Lung microvascular endothelial cell (primary cell): ENCODE measurements at regions not wholly inside any gene's neighbourhood (a gene's known extent, or its start where the extent isn't known, plus 50 kb on each side); places are given as distances from the start of the nearest gene placed in this dataset.

Experiments used
- DNase-seq, 2 donors: peaks; one replicate each; pipeline versions ENCODE4 v3.0.0 to v3.0.0-alpha.2; 2010; ENCODE audit warnings: low read depth in 2 of 2

GRCh38 chr7:155138204-155138603 lies 68.1 kb downstream of the HTR5A start:
- DNase-seq: no peak

DNA sequence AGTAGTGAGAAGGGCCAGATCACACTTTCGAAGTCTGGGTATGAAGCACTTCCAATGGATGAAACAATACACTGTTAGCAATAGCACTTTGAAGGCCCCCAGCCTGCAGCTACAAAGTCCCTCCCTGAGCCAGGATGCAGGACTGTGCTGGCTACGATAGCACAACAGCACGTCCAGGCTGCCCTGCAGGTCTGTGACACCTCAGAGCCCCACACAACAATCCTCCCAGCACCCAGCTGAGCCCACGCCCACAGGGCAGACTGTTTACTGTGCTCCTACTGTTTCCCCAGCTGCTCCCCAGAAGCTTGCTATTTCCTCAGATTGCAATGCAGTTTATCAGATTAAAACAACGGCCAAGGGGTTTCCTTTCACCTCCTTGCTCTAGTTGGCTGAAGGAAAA lies 71.4 kb downstream of the HTR5A start:
- DNase-seq: no peak

DNA sequence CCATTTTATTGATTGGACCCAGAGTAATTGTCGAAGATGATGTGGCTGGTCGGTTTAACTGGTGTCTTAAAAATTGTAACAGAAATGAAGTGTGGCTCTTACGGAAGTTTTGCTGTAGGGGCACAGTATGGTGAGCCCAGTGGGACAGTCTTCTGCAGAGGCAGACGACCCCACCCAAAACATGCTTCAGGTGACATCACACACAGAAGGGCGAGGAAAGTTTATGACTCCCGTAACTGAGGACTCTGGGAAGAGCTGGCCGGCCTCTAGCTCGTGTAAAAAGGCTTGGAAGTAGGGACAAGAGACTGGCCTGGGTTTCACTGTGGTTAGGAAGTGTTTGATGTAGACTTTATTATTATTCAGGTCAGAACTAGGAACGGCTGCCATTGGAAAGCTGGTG lies 73.3 kb downstream of the HTR5A start:
- no peak for DNase-seq

DNA sequence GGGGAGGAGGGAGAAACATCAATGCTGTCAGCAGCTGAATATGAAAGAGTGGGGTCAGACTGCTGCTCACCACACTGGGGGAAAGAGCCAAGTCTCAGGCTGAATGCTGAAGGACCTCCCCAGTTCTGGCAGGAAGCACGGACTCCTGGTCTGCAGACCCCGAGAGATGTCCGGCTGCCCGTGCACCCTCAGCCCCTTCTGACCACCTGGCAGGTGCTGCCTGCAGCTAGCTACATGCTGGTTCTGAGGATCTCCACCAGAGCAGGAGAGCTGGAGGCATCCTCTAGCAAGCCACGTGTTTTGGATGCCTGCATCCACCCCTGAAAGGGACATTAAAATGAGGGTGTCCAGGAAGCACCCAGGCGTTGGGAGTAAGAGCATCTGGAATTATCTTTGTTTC lies 74.2 kb downstream of the HTR5A start:
- DNase-seq: no peak

GRCh38 chr7:155145477-155146255 lies 75.5 kb downstream of the HTR5A start:
- no peak for DNase-seq

GRCh38 chr7:155147172-155147571 lies 77.0 kb downstream of the HTR5A start:
- no peak for DNase-seq

GRCh38 chr7:155147624-155148023 lies 77.5 kb downstream of the HTR5A start:
- DNase-seq: no peak

DNA sequence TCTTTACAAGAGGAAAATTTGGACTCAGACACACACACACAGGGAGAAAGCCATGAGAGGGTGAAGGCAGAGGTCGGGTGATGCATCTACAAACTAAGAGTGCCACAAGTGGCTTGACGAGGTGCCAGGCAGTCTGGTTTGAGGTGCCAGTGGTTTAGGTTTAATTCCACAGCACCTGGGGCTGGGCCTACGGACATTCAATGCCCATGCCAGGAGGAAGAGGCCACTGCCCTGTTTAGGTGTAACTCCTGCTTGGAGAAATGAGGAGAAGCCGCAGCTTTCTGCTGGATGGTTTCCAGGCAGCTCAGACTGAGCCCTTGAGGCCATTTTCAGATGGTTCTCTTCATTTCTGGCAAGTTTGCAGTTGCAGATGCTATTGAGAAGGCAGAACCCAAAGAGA lies 83.6 kb downstream of the HTR5A start:
- DNase-seq: no peak

GRCh38 chr7:155154586-155154985 lies 84.5 kb downstream of the HTR5A start:
- DNase-seq: no peak

DNA sequence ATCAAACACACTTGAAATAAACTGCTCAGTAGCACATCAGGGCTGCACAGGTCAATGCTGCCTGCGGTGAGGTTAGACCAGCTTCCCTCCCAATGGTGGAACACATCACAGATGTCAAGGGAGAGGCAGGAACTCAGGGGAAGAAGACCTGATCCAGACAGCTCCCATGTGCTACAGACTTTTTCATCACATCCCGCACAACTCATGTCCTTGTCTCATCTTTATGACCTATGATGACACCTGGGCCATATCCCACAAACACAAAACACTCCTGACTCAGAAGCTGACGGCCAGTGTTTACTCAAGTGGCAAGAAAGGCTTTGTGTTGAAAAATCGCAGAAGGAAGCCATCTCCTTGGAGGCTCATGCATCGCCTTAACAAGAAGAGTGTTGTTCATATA lies 91.6 kb downstream of the HTR5A start:
- no peak for DNase-seq

GRCh38 chr7:155162422-155162821 lies 92.3 kb downstream of the HTR5A start:
- no peak for DNase-seq

DNA sequence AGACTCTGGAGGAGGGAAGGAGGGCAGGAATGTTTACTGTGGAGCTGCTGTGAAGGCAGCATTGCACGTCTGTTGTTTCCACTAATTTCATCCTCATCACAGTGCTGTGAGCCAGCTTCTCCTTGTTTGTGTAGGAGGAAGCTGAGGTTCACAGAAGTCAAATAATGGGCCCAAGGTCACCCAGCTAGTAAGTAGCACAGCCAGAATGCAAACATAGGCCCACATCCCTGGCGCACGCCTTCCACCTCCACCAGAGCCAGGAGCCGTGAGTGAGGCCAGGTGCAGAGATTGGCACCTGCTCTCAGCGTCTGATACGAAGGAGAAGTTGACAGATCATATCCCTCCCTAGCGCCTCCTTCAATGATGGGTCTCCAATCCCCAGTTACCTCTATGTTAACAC lies 93.6 kb downstream of the HTR5A start:
- no peak for DNase-seq

- no peak for DNase-seq
These were observed 94.2 kb downstream of the HTR5A start for GRCh38 chr7:155164316-155164715.

DNA sequence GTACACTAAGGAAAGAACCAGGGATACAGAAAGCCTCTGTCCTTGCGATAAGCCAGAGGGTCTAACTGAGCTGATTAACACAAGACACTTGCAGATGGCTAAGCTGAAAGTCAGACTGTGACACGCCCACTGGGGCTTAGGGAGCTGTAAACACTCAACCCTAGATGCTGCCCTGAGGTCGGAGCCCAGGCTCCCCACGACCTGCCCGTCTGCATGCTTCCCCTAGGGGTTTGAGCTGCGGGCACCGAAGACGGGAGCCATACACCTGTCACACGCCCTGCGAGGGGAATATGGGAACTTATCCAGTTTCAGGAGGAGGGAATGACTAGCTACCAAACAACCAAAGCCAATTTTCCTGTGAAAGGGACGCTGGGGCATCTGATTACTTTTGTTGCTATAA lies 96.0 kb downstream of the HTR5A start:
- peak in 1 of 2 donors; percentile 21 for DNase-seq

DNA sequence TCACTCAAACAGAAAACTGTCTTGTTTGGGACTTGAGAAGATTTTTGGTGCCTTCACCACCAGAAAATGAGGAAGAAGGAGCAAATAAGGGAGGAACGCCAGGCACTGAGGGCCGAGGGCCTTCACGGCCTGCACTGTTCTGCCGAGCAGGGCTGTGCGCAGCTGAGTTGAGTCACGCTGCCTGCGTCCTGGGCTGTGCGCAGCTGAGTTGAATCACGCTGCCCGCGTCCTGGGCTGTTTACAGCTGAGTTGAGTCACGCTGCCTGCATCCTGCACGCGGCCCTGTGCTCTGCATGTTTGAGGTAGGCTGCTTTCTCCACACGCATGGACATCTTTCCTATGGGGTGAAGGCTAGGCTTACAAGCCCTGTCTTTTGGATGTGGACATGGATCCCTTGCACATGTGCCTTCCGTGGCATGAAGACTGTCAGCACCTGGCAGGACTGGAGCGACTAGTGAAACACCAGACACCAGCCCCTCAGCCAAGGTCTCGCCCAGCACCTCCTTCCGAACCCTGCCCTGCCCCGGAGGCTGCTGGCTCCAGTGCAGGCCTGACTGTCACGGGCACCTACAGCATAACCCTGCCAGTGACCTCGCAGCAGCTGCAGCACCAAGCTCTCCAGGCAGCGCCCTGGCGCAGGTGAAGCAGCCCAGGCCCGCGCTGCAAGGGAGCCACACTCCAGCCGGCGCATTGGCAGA lies 96.7 kb downstream of the HTR5A start:
- peak; percentile 83 to 99 for DNase-seq

DNA sequence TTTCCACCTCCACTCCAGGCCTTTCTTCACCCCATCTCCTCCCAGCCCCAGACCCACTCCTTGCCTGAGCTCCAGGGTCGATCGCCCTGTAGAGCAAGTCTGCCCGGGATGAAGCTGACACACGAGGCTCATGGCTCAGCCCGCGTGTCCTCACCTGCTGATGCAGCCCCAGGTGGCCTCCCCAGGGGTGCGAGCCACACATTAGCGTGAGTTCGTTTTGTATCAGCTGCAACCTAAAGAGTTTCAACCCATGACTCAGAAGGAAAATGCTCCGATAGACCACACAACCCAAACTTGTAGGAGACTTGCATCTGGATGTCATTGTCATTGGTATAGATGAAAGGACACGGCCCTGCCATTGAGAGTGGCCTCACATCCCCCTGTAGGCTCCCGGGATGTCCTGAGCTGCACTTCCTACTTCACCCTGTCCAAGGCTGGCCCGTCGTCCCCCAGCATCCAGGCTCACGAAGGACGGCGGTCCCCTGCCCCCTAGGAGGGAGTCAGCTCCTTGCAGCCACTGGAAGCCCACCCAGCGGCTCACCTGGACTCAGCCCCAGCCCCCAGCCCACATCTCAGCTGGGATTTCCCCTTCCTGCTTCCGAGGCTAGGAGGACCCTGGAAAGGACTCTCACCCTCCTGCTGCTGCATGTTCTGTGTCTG lies 97.7 kb downstream of the HTR5A start:
- no peak for DNase-seq

DNA sequence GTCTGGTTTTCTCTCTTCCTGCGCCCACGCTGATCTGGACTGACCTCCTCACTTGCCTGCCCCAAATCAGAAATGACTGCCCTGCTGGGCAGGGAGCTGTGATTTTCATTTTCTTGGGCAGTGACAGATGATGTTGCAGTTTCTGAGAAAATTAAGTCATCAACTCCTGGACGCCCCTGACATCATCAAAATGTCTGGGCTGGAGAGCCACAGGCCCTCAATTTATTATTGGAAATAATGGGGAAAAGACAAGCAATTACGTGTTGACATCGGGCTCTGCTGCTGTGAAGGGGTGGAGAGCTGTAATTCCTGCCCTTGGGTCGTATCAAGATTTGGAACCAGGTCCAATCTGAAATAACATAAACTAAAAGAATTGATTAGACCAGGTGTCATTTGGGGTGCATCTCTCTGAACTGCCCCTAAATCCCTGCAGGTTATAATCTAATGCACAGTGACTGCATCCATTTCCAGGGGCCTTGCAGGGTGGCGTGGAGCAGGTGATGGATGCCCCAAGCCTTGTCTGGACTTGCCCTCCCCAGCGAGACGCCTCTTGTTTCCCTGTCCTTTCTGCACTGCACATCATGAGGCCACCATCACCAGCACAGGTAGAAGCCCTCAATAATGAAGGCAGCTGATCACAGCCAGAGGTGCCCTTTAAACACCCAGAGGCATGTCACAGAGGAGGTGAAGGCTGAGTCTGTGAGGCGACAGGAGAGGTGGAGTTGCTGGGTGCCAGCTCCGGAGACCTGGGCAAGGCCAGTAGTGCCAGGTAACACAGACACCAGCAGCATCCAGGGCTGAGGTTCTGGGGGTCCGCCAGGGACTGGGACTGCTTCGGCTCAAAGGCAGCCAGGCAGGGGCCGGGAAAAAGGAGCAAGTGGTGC lies 98.7 kb downstream of the HTR5A start:
- no peak for DNase-seq

DNA sequence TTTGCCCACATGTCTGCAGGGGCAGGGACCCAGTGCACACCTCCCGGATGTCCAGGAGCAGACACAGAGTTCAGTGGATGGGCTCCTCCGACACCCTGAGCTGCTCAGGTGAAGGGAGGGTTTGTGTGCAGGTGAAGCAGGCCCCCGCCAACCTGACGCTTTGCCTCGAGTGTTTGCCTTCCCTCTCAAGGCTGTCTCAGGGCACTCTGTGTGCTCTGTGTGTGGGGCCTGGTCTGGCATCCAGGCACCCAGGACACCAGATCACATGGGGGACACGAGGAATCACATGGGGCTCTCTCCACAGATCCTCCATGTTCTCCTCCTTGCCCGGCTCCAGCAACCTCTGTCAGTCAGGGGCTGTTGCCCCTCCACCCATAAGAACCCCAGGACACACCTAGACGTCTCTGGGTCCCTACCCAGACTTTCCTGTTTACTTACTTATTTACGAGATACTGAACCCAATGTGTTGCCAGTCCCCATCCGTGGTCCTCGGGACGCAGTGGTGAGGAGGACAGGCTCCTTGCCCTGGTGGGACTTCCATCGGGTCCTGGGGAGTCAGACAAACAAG lies 99.5 kb downstream of the HTR5A start:
- DNase-seq: no peak

- no peak for DNase-seq
These were observed 100.2 kb downstream of the HTR5A start for GRCh38 chr7:155170331-155170730.

DNA sequence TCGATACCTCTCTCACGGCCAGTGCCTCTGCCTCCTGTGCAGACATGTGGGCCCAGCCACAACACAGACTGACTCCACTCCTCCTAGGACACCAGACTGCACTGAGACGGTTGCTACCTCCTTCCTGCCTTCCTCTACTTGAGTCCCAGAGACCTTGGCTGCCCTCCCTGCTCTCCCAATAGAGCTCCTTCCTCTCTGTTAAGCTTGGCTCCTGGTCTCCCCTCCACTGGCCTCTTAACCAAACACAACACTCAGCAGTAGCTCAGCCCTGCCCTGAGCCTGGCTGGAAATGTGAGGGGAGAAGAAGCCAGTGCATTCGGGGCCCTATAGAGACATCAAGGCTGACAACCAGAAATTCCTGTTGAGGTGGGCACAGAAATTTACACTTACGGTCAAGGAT lies 102.0 kb downstream of the HTR5A start:
- DNase-seq: no peak

DNA sequence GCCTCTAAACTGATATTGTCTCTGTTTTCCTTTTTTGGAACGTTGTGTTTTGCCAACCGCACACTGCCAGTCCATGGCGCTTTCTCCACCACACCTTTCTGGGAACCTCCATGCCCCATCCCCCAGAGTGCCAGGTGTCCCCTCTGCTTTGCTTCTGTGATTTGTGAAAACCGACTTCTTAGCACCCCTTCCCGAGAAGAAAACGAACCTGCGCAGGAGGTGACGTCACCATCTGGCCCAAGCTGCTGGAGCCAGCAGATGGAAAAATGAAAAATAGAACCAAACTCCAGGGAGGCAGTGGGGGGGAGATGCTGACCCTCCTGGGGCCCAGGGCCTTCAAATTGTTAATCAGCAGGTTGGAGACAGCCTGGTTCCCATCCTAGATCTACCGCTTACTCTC lies 103.8 kb downstream of the HTR5A start:
- DNase-seq: no peak
